ENCODE measurements at regions not wholly inside any gene's neighbourhood (a gene's known extent, or its start where the extent isn't known, plus 50 kb on each side); places are given as distances from the start of the nearest gene placed in this dataset.

GRCh38 chr20:40317156-40317790, 371.8 kb downstream of the MAFB start:
- no peak for TF ChIP-seq POLR2A (IDR thresholded peaks at IDR 0.05)
- TF ChIP-seq POLR2AphosphoS5 (IDR thresholded peaks at IDR 0.05; ENCODE audit: insufficient read depth in 1 of 2, low read depth in 1 of 2) = no peak
- no peak for TF ChIP-seq CTCF (IDR thresholded peaks at IDR 0.05)

GRCh38 chr20:40314278-40314677, 374.8 kb downstream of the MAFB start:
- no peak for DNase-seq (ENCODE audit: extremely low spot score in 2 of 2)
- TF ChIP-seq POLR2A (IDR thresholded peaks at IDR 0.05) (no peak), CTCF (IDR thresholded peaks at IDR 0.05) (no peak), POLR2AphosphoS5 (IDR thresholded peaks at IDR 0.05; ENCODE audit: insufficient read depth in 1 of 2, low read depth in 1 of 2) (no peak)
- no peak overlapping the region for H3K4me3 ChIP-seq
- peak overlapping the region; percentile 30 for H3K27ac ChIP-seq
- intact Hi-C loops (cut with DNase I) = no loop called here
- H3K36me3 ChIP-seq = no peaks in the 10 kb centered on the region
- H3K9me3 ChIP-seq = no peaks in the 10 kb centered on the region
- H3K27me3 ChIP-seq = no peaks in the 10 kb centered on the region
- peaks cover 10% of the 10 kb centered on the region for H3K4me1 ChIP-seq

More at GRCh38 chr20:40317156-40317790, 371.8 kb downstream of the MAFB start:
- H3K4me3 ChIP-seq = no peak overlapping the region
- H3K27ac ChIP-seq = no peak overlapping the region
- no peak for DNase-seq (ENCODE audit: extremely low spot score in 2 of 2)
- no peaks in the 10 kb centered on the region for H3K27me3 ChIP-seq
- no peaks in the 10 kb centered on the region for H3K36me3 ChIP-seq
- H3K9me3 ChIP-seq = no peaks in the 10 kb centered on the region
- intact Hi-C loops (cut with DNase I) = no loop called here
- peaks cover 16% of the 10 kb centered on the region for H3K4me1 ChIP-seq

- Histone ChIP-seq H3K36me3 (no peaks in the 10 kb centered on the region), H3K9me3 (no peaks in the 10 kb centered on the region), H3K4me1 (peaks cover 10% of the 10 kb centered on the region), H3K27me3 (no peaks in the 10 kb centered on the region), H3K27ac (peak overlapping the region; percentile 30), H3K4me3 (no peak overlapping the region)
- no peak for TF ChIP-seq POLR2A (IDR thresholded peaks at IDR 0.05)
- no peak for TF ChIP-seq POLR2AphosphoS5 (IDR thresholded peaks at IDR 0.05; ENCODE audit: insufficient read depth in 1 of 2, low read depth in 1 of 2)
- no peak for TF ChIP-seq CTCF (IDR thresholded peaks at IDR 0.05)
- intact Hi-C loops (cut with DNase I) = no loop called here
- DNase-seq (ENCODE audit: extremely low spot score in 2 of 2) = no peak
Observed at GRCh38 chr20:40313730-40314129, 375.3 kb downstream of the MAFB start.

GRCh38 chr20:40309731-40310130, 379.3 kb downstream of the MAFB start:
- Histone ChIP-seq H3K9me3 (no peaks in the 10 kb centered on the region), H3K4me1 (peaks cover 5% of the 10 kb centered on the region), H3K36me3 (no peaks in the 10 kb centered on the region), H3K4me3 (no peak overlapping the region), H3K27ac (no peak overlapping the region), H3K27me3 (no peaks in the 10 kb centered on the region)
- TF ChIP-seq POLR2A (IDR thresholded peaks at IDR 0.05) = no peak
- TF ChIP-seq POLR2AphosphoS5 (IDR thresholded peaks at IDR 0.05; ENCODE audit: insufficient read depth in 1 of 2, low read depth in 1 of 2) = no peak
- TF ChIP-seq CTCF (IDR thresholded peaks at IDR 0.05) = no peak
- DNase-seq (ENCODE audit: extremely low spot score in 2 of 2) = no peak
- intact Hi-C loops (cut with DNase I) = no loop called here

- intact Hi-C loops (cut with DNase I) = no loop called here
- Histone ChIP-seq H3K36me3 (no peaks in the 10 kb centered on the region), H3K27me3 (no peaks in the 10 kb centered on the region), H3K4me1 (no peaks in the 10 kb centered on the region), H3K4me3 (no peak overlapping the region), H3K27ac (no peak overlapping the region), H3K9me3 (no peaks in the 10 kb centered on the region)
- no peak for TF ChIP-seq POLR2AphosphoS5 (IDR thresholded peaks at IDR 0.05; ENCODE audit: insufficient read depth in 1 of 2, low read depth in 1 of 2)
- TF ChIP-seq CTCF (IDR thresholded peaks at IDR 0.05) = no peak
- TF ChIP-seq POLR2A (IDR thresholded peaks at IDR 0.05) = no peak
- DNase-seq (ENCODE audit: extremely low spot score in 2 of 2) = no peak
Observed at GRCh38 chr20:40307997-40308396, 381.0 kb downstream of the MAFB start.
